Keratinocyte (primary cell): ENCODE measurements at regions not wholly inside any gene's neighbourhood (a gene's known extent, or its start where the extent isn't known, plus 50 kb on each side); places are given as distances from the start of the nearest gene placed in this dataset.
A peak's percentile ranks its signal among the peaks of the same experiment; 100 is the strongest.

Experiments
- DNase-seq: peaks from one replicate; pipeline ENCODE4 v3.0.0-alpha.2; 2011; ENCODE audit warnings: low read depth, missing footprints, low spot score
- FAIRE-seq: peaks from 2 replicates; lab custom pipeline; 2011; peaks lifted over from hg19 to GRCh38; lab: Jason Lieb, UNC
- H2AFZ ChIP-seq: 2 replicates; pipeline ENCODE4 v1.6.0; 2012; ENCODE audit warnings: low read length, control low read depth, inconsistent platforms; ENCODE audit not compliant: control insufficient read depth
- H3K27ac ChIP-seq: 2 replicates; pipeline ENCODE4 v1.5.1; 2011; ENCODE audit warnings: low read length; ENCODE audit not compliant: control insufficient read depth, insufficient read depth
- H3K27me3 ChIP-seq: 3 replicates; pipeline ENCODE4 v1.6.0; 2011; ENCODE audit warnings: low read length; ENCODE audit not compliant: control insufficient read depth, insufficient read depth; ENCODE audit errors: extremely low read depth
- H3K36me3 ChIP-seq, 2 experiments: 2 replicates in 1 of 2; 3 replicates in 1 of 2; pipeline ENCODE4 v1.5.1; 2011; ENCODE audit warnings: low read length in 2 of 2, mild to moderate bottlenecking in 1 of 2; ENCODE audit not compliant: control insufficient read depth in 2 of 2, insufficient read depth in 2 of 2; ENCODE audit errors: extremely low read depth in 1 of 2
- H3K4me1 ChIP-seq: 3 replicates; pipeline ENCODE4 v1.5.1; 2011; ENCODE audit warnings: low read length; ENCODE audit not compliant: control insufficient read depth, insufficient read depth; ENCODE audit errors: extremely low read depth
- H3K4me2 ChIP-seq: 3 replicates; pipeline ENCODE4 v1.6.0; 2011; ENCODE audit warnings: low read depth, low read length; ENCODE audit not compliant: control insufficient read depth, insufficient read depth; ENCODE audit errors: extremely low read depth
- H3K4me3 ChIP-seq, 3 experiments: fragments of 200-600 bp in 1 of 3; sonication (generic) in 1 of 3; 2 replicates in 2 of 3; 3 replicates in 1 of 3; pipeline ENCODE4 v1.5.1; 2011 to 2016; ENCODE audit warnings: low read length in 3 of 3, mild to moderate bottlenecking in 3 of 3, control low read depth in 2 of 3, inconsistent platforms in 1 of 3, low read depth in 1 of 3, mixed read lengths in 1 of 3, mixed run types in 1 of 3, moderate library complexity in 1 of 3; ENCODE audit not compliant: control insufficient read depth in 2 of 3, insufficient read depth in 2 of 3; ENCODE audit errors: extremely low read depth in 1 of 3
- H3K79me2 ChIP-seq: 2 replicates; pipeline ENCODE4 v1.6.0; 2012; ENCODE audit warnings: low read length; ENCODE audit not compliant: control insufficient read depth, insufficient read depth
- H3K9ac ChIP-seq: 3 replicates; pipeline ENCODE4 v1.6.0; 2011; ENCODE audit warnings: low read length; ENCODE audit not compliant: control insufficient read depth, insufficient read depth; ENCODE audit errors: extremely low read depth
- H3K9me1 ChIP-seq: 3 replicates; pipeline ENCODE4 v1.6.0; 2011; ENCODE audit warnings: low read length; ENCODE audit not compliant: control insufficient read depth, insufficient read depth; ENCODE audit errors: extremely low read depth
- H3K9me3 ChIP-seq: 2 replicates; pipeline ENCODE4 v1.5.1; 2012; ENCODE audit warnings: low read depth, low read length; ENCODE audit not compliant: control insufficient read depth
- H4K20me1 ChIP-seq: 3 replicates; pipeline ENCODE4 v1.6.0; 2011; ENCODE audit warnings: low read length; ENCODE audit not compliant: control insufficient read depth, insufficient read depth; ENCODE audit errors: extremely low read depth
- EZH2 ChIP-seq: IDR thresholded peaks from one replicate; pipeline ENCODE4 v1.6.1; 2012; ENCODE audit warnings: inconsistent platforms, mild to moderate bottlenecking, low read length, moderate library complexity
- dilution Hi-C: fragments of 300-500 bp; cut with MboI; formaldehyde crosslinking; loops from one replicate; pipeline ENCODE4 v1.7.0; 2020; ENCODE audit warnings: low sequenced_read_pairs; ENCODE audit not compliant: extremely low pct_ligation_motif_present
- TF ChIP-seq, protein P1 (sequence below), 3 experiments: IDR thresholded peaks in 1 of 3; conservative IDR thresholded peaks in 1 of 3; optimal IDR thresholded peaks in 1 of 3; 2 replicates in 2 of 3; 3 replicates in 1 of 3; pipeline versions ENCODE3 to v1.5.1; 2011; ENCODE audit warnings: low read length in 3 of 3, mild to moderate bottlenecking in 3 of 3, moderate library complexity in 2 of 3, control low read depth in 1 of 3, inconsistent platforms in 1 of 3; ENCODE audit not compliant: insufficient read depth in 2 of 3; ENCODE audit errors: extremely low read depth in 1 of 3

- H3K4me1 ChIP-seq = no peaks in the 10 kb centered on the region
- no peaks in the 10 kb centered on the region for H3K79me2 ChIP-seq
- no peaks in the 10 kb centered on the region for H3K36me3 ChIP-seq
- no peak overlapping the region for H3K4me3 ChIP-seq
- no peak overlapping the region for H3K4me2 ChIP-seq
- no peak for TF ChIP-seq EZH2
- TF ChIP-seq, protein P1, sequence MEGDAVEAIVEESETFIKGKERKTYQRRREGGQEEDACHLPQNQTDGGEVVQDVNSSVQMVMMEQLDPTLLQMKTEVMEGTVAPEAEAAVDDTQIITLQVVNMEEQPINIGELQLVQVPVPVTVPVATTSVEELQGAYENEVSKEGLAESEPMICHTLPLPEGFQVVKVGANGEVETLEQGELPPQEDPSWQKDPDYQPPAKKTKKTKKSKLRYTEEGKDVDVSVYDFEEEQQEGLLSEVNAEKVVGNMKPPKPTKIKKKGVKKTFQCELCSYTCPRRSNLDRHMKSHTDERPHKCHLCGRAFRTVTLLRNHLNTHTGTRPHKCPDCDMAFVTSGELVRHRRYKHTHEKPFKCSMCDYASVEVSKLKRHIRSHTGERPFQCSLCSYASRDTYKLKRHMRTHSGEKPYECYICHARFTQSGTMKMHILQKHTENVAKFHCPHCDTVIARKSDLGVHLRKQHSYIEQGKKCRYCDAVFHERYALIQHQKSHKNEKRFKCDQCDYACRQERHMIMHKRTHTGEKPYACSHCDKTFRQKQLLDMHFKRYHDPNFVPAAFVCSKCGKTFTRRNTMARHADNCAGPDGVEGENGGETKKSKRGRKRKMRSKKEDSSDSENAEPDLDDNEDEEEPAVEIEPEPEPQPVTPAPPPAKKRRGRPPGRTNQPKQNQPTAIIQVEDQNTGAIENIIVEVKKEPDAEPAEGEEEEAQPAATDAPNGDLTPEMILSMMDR (optimal IDR thresholded peaks at IDR 0.05 in 1 of 3, IDR thresholded peaks at IDR 0.05 in 1 of 3, conservative IDR thresholded peaks at IDR 0.05 in 1 of 3; ENCODE audit: extremely low read depth in 1 of 3, insufficient read depth in 2 of 3, low read length in 3 of 3) = peak; percentile 53 to 88 (median 74)
- H2AFZ ChIP-seq = no peak overlapping the region
- no peaks in the 10 kb centered on the region for H3K9me3 ChIP-seq
- no peak overlapping the region for H3K9ac ChIP-seq
- H4K20me1 ChIP-seq = no peaks in the 10 kb centered on the region
- H3K9me1 ChIP-seq = no peaks in the 10 kb centered on the region
- no peaks in the 10 kb centered on the region for H3K27me3 ChIP-seq
- H3K27ac ChIP-seq = no peak overlapping the region
- no peak for DNase-seq
- dilution Hi-C loops = no loop called here
- no peak for FAIRE-seq
Measured at GRCh38 chr12:126874427-126875026, 1392.4 kb upstream of the TMEM132C start.

DNA sequence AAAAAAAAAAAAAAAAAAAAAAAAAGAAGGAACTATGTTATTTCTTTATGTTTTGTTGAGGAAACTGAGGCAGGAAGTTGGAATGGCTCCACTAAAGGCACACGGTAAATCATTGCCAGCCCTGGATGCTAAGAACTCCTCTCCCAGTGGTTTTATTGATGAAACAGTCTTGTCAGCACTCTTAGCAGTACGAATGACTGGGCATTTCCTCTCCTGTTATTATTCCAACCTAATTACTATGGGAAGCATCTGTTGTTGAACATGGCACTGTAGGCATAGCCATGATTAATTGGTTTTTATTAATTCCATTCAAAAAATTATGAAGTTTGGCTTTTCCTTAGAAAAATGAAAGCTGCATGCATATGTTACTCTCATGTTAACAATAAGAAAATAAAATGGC is 1387.1 kb upstream of the TMEM132C start:
- H3K27ac ChIP-seq = no peak overlapping the region
- dilution Hi-C loops = no loop called here
- H3K9ac ChIP-seq = no peak overlapping the region
- TF ChIP-seq EZH2 = no peak
- TF ChIP-seq, protein P1 (optimal IDR thresholded peaks at IDR 0.05 in 1 of 3, IDR thresholded peaks at IDR 0.05 in 1 of 3, conservative IDR thresholded peaks at IDR 0.05 in 1 of 3; ENCODE audit: extremely low read depth in 1 of 3, insufficient read depth in 2 of 3, low read length in 3 of 3) = no peak
- no peaks in the 10 kb centered on the region for H3K27me3 ChIP-seq
- no peak overlapping the region for H2AFZ ChIP-seq
- H3K4me1 ChIP-seq = no peaks in the 10 kb centered on the region
- H3K36me3 ChIP-seq = no peaks in the 10 kb centered on the region
- no peaks in the 10 kb centered on the region for H3K9me1 ChIP-seq
- no peaks in the 10 kb centered on the region for H4K20me1 ChIP-seq
- no peak overlapping the region for H3K4me2 ChIP-seq
- DNase-seq (no peak), FAIRE-seq (no peak)
- H3K4me3 ChIP-seq = no peak overlapping the region
- no peaks in the 10 kb centered on the region for H3K79me2 ChIP-seq
- H3K9me3 ChIP-seq = no peaks in the 10 kb centered on the region
